PFSK-1 (cell line): ENCODE measurements at regions not wholly inside any gene's neighbourhood (a gene's known extent, or its start where the extent isn't known, plus 50 kb on each side); places are given as distances from the start of the nearest gene placed in this dataset.

Experiments used
- FOXP2 ChIP-seq: optimal IDR thresholded peaks from 2 replicates; pipeline ENCODE3; 2011; ENCODE audit warnings: borderline replicate concordance, control low read depth, inconsistent platforms; ENCODE audit not compliant: insufficient read depth; ENCODE audit errors: extremely low read length, extremely low read depth
- POLR2AphosphoS5 ChIP-seq: IDR thresholded peaks from 2 replicates; pipeline ENCODE4 v1.6.1; 2012; ENCODE audit warnings: low read depth, mild to moderate bottlenecking, control low read depth, low read length, moderate library complexity
- SIN3A ChIP-seq: IDR thresholded peaks from 2 replicates; pipeline ENCODE4 v1.6.1; 2012; ENCODE audit warnings: mild to moderate bottlenecking, low read length, moderate library complexity, borderline replicate concordance; ENCODE audit not compliant: insufficient read depth
- TAF1 ChIP-seq: IDR thresholded peaks from 2 replicates; pipeline ENCODE4 v1.6.1; 2012; ENCODE audit warnings: low read length, control low read depth, borderline replicate concordance; ENCODE audit not compliant: insufficient read depth
- TF ChIP-seq, protein P1 (sequence below), 2 experiments: IDR thresholded peaks; 2 replicates each; pipeline versions ENCODE4 v1.6.1 to v1.8.0; 2011 to 2012; ENCODE audit warnings: low read depth in 2 of 2, low read length in 2 of 2, control low read depth in 1 of 2, inconsistent platforms in 1 of 2, mild to moderate bottlenecking in 1 of 2, moderate library complexity in 1 of 2; ENCODE audit not compliant: insufficient read depth in 1 of 2

DNA sequence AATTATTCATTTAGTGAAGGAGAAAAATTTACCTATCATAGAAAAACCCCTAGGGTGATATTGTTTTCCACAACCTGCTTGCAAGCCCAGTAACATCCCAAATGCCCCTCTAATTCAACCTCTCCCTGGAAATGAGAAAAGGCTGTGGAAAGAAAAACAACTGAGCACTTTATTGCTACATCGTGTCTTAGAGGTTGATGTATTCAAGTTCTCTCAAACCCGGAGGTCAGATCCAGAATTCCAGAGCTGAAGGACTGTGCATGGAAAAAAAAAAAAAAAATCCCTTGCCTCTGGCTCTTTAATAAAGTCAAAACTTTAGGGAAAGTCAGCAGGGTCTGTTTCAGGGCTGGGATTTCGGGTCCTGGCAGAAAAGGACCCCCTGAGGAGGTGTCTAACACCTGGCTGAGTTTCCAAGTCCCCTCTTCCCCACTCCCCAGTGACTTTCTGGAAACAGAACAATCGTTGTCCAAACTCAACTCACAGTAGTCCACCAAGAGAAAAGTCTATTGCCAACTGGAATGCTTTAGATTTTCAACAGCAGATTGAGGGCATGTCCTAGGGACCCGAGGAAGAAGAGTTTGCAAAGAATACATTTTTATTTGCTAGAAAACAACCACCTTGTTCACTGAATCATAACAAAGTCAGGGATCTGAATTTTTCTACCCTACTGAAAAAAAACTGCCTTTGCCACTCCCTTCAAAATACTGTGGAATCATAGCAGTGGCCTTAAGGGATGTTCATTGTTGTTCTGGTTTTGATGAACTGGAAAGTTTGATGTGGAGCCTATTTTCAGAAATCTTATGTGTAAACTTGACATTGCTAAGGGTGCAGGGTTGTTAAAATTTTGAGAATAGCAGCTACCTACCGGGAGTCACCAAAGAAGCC, 207.5 kb upstream of the ADAMTS9 start:
- TF ChIP-seq TAF1 (no peak), POLR2AphosphoS5 (no peak), FOXP2 (no peak)
- TF ChIP-seq, protein P1, sequence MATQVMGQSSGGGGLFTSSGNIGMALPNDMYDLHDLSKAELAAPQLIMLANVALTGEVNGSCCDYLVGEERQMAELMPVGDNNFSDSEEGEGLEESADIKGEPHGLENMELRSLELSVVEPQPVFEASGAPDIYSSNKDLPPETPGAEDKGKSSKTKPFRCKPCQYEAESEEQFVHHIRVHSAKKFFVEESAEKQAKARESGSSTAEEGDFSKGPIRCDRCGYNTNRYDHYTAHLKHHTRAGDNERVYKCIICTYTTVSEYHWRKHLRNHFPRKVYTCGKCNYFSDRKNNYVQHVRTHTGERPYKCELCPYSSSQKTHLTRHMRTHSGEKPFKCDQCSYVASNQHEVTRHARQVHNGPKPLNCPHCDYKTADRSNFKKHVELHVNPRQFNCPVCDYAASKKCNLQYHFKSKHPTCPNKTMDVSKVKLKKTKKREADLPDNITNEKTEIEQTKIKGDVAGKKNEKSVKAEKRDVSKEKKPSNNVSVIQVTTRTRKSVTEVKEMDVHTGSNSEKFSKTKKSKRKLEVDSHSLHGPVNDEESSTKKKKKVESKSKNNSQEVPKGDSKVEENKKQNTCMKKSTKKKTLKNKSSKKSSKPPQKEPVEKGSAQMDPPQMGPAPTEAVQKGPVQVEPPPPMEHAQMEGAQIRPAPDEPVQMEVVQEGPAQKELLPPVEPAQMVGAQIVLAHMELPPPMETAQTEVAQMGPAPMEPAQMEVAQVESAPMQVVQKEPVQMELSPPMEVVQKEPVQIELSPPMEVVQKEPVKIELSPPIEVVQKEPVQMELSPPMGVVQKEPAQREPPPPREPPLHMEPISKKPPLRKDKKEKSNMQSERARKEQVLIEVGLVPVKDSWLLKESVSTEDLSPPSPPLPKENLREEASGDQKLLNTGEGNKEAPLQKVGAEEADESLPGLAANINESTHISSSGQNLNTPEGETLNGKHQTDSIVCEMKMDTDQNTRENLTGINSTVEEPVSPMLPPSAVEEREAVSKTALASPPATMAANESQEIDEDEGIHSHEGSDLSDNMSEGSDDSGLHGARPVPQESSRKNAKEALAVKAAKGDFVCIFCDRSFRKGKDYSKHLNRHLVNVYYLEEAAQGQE (IDR thresholded peaks at IDR 0.05; ENCODE audit: insufficient read depth in 1 of 2, low read depth in 2 of 2, low read length in 2 of 2) = no peak

DNA sequence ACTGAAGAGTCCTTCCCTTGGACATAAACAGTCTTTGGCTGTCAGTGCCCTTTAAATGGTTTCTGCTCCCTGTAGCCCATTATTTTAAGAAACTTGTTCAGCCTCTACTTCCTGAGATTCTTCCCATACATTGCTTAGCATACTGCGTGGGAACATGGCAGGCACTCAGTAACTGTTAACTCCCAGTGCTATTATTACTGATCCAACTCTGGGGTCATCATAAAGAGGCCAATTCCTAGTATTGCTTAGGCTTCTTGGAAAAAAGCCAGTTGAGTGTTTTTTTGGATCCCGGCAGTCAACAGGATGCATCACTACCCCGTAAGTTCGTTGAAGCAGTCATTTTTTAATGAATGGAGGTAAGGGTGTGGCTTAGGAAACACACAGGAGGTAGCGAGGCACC, 206.2 kb upstream of the ADAMTS9 start:
- TF ChIP-seq FOXP2 (no peak), POLR2AphosphoS5 (no peak)

DNA sequence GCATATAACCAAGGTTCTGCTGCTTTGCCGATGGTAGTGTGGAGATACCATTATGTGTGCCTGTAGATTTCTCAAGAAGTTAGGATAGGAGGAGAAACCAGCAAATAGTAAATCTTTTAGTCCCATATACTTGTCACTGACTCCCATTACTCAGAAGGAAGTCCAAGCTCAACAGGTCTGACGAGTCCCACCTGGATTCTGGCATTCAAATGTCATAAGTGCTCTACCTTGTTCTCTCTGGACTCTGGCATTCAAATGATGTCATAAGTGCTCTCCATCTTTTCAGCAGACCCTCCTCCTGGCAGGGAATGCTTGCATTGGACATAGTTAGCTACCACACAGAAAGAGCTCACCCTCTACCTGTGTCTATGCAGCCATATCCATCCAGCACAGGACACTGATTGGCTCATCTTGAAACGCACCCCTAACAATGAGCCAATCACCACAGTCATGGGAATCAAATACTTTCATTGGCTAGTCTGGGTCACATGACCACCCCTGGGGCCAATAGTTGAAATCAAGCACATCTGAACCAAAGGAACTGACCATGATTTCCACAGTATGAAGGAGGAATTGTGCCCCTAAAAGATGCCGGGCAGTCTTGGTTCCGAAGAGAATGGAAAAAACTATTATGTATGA, 205.0 kb upstream of the ADAMTS9 start:
- TF ChIP-seq POLR2AphosphoS5 (no peak), SIN3A (no peak), TAF1 (no peak), FOXP2 (no peak)

DNA sequence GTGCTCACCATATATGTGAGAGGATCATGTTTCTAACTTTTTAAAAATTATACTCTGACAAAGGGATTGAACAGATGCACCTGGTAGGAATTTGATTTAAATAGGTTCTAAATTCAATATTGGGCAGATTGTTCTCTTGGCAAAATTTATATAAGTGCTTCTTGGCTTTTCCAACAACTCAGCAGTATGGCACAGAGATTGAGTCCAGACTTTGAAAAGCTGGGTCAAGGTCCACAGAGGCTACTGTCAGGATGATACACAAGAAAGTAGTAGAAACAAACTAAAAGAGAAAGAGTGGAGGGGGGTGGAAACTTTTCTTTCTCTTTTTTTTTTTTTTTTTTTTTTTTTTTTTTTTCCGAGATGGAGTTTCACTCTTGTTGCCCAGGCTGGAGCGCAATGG, 203.2 kb upstream of the ADAMTS9 start:
- TF ChIP-seq FOXP2 (no peak), TAF1 (no peak), SIN3A (no peak), POLR2AphosphoS5 (no peak)
- TF ChIP-seq, protein P1 (IDR thresholded peaks at IDR 0.05; ENCODE audit: insufficient read depth in 1 of 2, low read depth in 2 of 2, low read length in 2 of 2) = no peak

DNA sequence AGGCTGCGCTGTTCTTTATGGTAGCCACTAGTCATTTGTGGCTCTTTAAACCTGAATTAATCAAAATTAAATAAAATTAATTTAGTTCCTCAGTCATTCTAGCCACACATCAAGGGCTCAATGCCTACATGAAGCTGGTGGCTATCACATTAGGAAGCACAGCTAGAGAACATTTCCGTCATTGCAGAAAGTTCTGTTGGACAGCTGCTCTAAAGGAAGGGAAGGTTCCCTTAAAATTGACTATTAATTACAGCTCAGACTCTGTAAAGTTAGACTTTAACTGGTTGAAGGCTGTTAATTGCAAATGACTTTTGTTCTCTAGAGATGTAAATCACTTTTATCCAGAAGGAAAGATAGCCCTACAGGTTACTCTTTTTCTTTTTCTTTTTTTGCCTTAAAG, 202.7 kb upstream of the ADAMTS9 start:
- no peak for TF ChIP-seq SIN3A
- no peak for TF ChIP-seq FOXP2
- no peak for TF ChIP-seq TAF1
- TF ChIP-seq POLR2AphosphoS5 = no peak
- TF ChIP-seq, protein P1 (IDR thresholded peaks at IDR 0.05; ENCODE audit: insufficient read depth in 1 of 2, low read depth in 2 of 2, low read length in 2 of 2) = 0 out of 4 replicates have a peak, but pooled peaks of 1 of the 2 experiments have one; percentile 36

DNA sequence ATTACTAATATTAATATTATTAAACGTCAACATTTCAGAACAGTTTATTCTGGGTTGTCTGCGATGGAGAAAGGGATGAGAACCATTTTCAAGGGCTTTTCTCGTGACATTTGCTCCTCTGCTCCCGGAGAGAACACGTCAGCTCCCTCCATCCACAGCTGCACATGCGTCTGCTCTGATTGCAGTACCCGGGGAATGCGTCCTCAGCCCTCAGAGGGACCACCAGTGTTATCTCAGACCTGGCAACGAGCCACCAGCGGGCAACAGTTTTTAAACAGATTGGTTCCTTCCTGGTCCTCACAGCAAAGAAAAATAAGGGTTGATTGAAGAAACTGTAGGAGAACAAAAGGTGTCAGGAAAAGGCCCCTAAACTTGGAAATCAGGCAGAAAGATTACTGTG, 202.2 kb upstream of the ADAMTS9 start:
- TF ChIP-seq, protein P1 (IDR thresholded peaks at IDR 0.05; ENCODE audit: insufficient read depth in 1 of 2, low read depth in 2 of 2, low read length in 2 of 2) = no peak
- TF ChIP-seq POLR2AphosphoS5 = no peak
- no peak for TF ChIP-seq FOXP2
- TF ChIP-seq TAF1 = no peak
- no peak for TF ChIP-seq SIN3A
